Astrocyte (in vitro differentiated cells and primary cell): ENCODE measurements at regions not wholly inside any gene's neighbourhood (a gene's known extent, or its start where the extent isn't known, plus 50 kb on each side); places are given as distances from the start of the nearest gene placed in this dataset.

Experiments used
- DNase-seq: peaks from one replicate; pipeline ENCODE4 v3.0.0-alpha.2; 2010; ENCODE audit warnings: low read depth
- FAIRE-seq: peaks from 2 replicates; lab custom pipeline; 2011; peaks lifted over from hg19 to GRCh38; lab: Jason Lieb, UNC
- H2AFZ ChIP-seq: 2 replicates; pipeline ENCODE4 v1.6.0; 2012; ENCODE audit warnings: low read depth, low read length, inconsistent platforms
- H3K27ac ChIP-seq: 2 replicates; pipeline ENCODE4 v1.5.1; 2011; ENCODE audit warnings: low read depth, low read length, inconsistent platforms
- H3K27me3 ChIP-seq: 2 replicates; pipeline ENCODE4 v1.6.0; 2011; ENCODE audit warnings: low read length, inconsistent platforms; ENCODE audit not compliant: insufficient read depth
- H3K36me3 ChIP-seq: 2 replicates; pipeline ENCODE4 v1.5.1; 2011; ENCODE audit warnings: low read length, inconsistent platforms; ENCODE audit not compliant: insufficient read depth
- H3K4me1 ChIP-seq: 2 replicates; pipeline ENCODE4 v1.5.1; 2011; ENCODE audit warnings: low read length, inconsistent platforms; ENCODE audit not compliant: insufficient read depth
- H3K4me2 ChIP-seq: 2 replicates; pipeline ENCODE4 v1.6.0; 2012; ENCODE audit warnings: low read length, inconsistent platforms
- H3K4me3 ChIP-seq: 2 replicates; pipeline ENCODE4 v1.5.1; 2011; ENCODE audit warnings: low read depth, mild to moderate bottlenecking, low read length, inconsistent platforms; ENCODE audit not compliant: insufficient read depth
- H3K79me2 ChIP-seq: 2 replicates; pipeline ENCODE4 v1.6.0; 2012; ENCODE audit warnings: mild to moderate bottlenecking, low read length, inconsistent platforms; ENCODE audit not compliant: insufficient read depth
- H3K9ac ChIP-seq: 2 replicates; pipeline ENCODE4 v1.6.0; 2012; ENCODE audit warnings: mild to moderate bottlenecking, low read length, inconsistent platforms
- H3K9me3 ChIP-seq: 2 replicates; pipeline ENCODE4 v1.5.1; 2012; ENCODE audit warnings: low read depth, mild to moderate bottlenecking, low read length, inconsistent platforms; ENCODE audit not compliant: insufficient read depth
- H4K20me1 ChIP-seq: 2 replicates; pipeline ENCODE4 v1.6.0; 2012; ENCODE audit warnings: low read length, inconsistent platforms; ENCODE audit not compliant: insufficient read depth
- H3K27ac Mint-ChIP-seq: one replicate; pipeline ENCODE4 v1.8.0; 2021; ENCODE audit warnings: mild to moderate bottlenecking, mixed read lengths; ENCODE audit not compliant: unreplicated experiment
- H3K27me3 Mint-ChIP-seq: one replicate; pipeline ENCODE4 v1.8.0; 2021; ENCODE audit warnings: low read depth, mixed read lengths; ENCODE audit not compliant: unreplicated experiment
- H3K36me3 Mint-ChIP-seq: one replicate; pipeline ENCODE4 v1.8.0; 2021; ENCODE audit warnings: low read depth, mixed read lengths; ENCODE audit not compliant: unreplicated experiment
- H3K4me1 Mint-ChIP-seq: one replicate; pipeline ENCODE4 v1.8.0; 2021; ENCODE audit warnings: low read depth, mixed read lengths; ENCODE audit not compliant: unreplicated experiment
- H3K4me3 Mint-ChIP-seq: one replicate; pipeline ENCODE4 v1.8.0; 2021; ENCODE audit warnings: mild to moderate bottlenecking, moderate library complexity, mixed read lengths; ENCODE audit not compliant: unreplicated experiment
- H3K9me3 Mint-ChIP-seq: one replicate; pipeline ENCODE4 v1.8.0; 2021; ENCODE audit warnings: mild to moderate bottlenecking, mixed read lengths; ENCODE audit not compliant: unreplicated experiment
- CTCF ChIP-seq: IDR thresholded peaks from 2 replicates; pipeline ENCODE4 v1.5.1; 2011; ENCODE audit warnings: low read depth, mild to moderate bottlenecking, inconsistent platforms, low read length, moderate library complexity; ENCODE audit not compliant: insufficient read depth
- EZH2 ChIP-seq: IDR thresholded peaks from 2 replicates; pipeline ENCODE4 v1.6.1; 2012; ENCODE audit warnings: mild to moderate bottlenecking, low read length, inconsistent platforms; ENCODE audit not compliant: insufficient read depth

- H3K36me3 ChIP-seq, result no peaks in the 10 kb centered on the region
- Mint-ChIP-seq H3K9me3 (no peaks in the 10 kb centered on the region), H3K4me3 (no peak overlapping the region), H3K27ac (no peak overlapping the region), H3K36me3 (no peaks in the 10 kb centered on the region), H3K4me1 (peaks cover 5% of the 10 kb centered on the region), H3K27me3 (no peaks in the 10 kb centered on the region)
- no peaks in the 10 kb centered on the region for H3K79me2 ChIP-seq
- no peaks in the 10 kb centered on the region for H3K27me3 ChIP-seq
- no peaks in the 10 kb centered on the region for H3K4me1 ChIP-seq
- H4K20me1 ChIP-seq, result no peaks in the 10 kb centered on the region
- FAIRE-seq, result no peak
- DNase-seq, result no peak
- H3K9ac ChIP-seq, result no peak overlapping the region
- H3K4me2 ChIP-seq, result no peak overlapping the region
- TF ChIP-seq CTCF, result no peak
- no peak for TF ChIP-seq EZH2
- H3K4me3 ChIP-seq, result no peak overlapping the region
- H2AFZ ChIP-seq, result no peak overlapping the region
- H3K9me3 ChIP-seq, result no peaks in the 10 kb centered on the region
- no peak overlapping the region for H3K27ac ChIP-seq
Measured at GRCh38 chr3:181635141-181635540, 76.6 kb upstream of the SOX2 start.

GRCh38 chr3:181633556-181633955 is 78.2 kb upstream of the SOX2 start:
- H3K27ac ChIP-seq, result no peak overlapping the region
- Mint-ChIP-seq H3K4me3 (no peak overlapping the region), H3K27ac (no peak overlapping the region), H3K36me3 (no peaks in the 10 kb centered on the region), H3K27me3 (no peaks in the 10 kb centered on the region), H3K9me3 (no peaks in the 10 kb centered on the region), H3K4me1 (peaks cover 9% of the 10 kb centered on the region)
- no peaks in the 10 kb centered on the region for H3K36me3 ChIP-seq
- H3K4me2 ChIP-seq, result no peak overlapping the region
- no peak overlapping the region for H3K9ac ChIP-seq
- H3K79me2 ChIP-seq, result no peaks in the 10 kb centered on the region
- no peak overlapping the region for H2AFZ ChIP-seq
- peaks cover 7% of the 10 kb centered on the region for H3K4me1 ChIP-seq
- TF ChIP-seq CTCF, result no peak
- TF ChIP-seq EZH2, result no peak
- FAIRE-seq (no peak), DNase-seq (no peak)
- no peaks in the 10 kb centered on the region for H3K9me3 ChIP-seq
- H3K4me3 ChIP-seq, result no peak overlapping the region
- no peaks in the 10 kb centered on the region for H4K20me1 ChIP-seq
- H3K27me3 ChIP-seq, result no peaks in the 10 kb centered on the region

GRCh38 chr3:181631901-181632300 is 79.8 kb upstream of the SOX2 start:
- peaks cover 9% of the 10 kb centered on the region for H3K4me1 Mint-ChIP-seq
- Histone ChIP-seq H3K4me1 (peaks cover 7% of the 10 kb centered on the region), H3K9ac (no peak overlapping the region), H3K4me2 (no peak overlapping the region), H4K20me1 (no peaks in the 10 kb centered on the region), H3K27me3 (no peaks in the 10 kb centered on the region), H3K9me3 (no peaks in the 10 kb centered on the region), H3K4me3 (no peak overlapping the region), H3K79me2 (no peaks in the 10 kb centered on the region), H3K27ac (no peak overlapping the region), H3K36me3 (no peaks in the 10 kb centered on the region), H2AFZ (no peak overlapping the region)
- H3K36me3 Mint-ChIP-seq, result no peaks in the 10 kb centered on the region
- FAIRE-seq (no peak), DNase-seq (no peak)
- TF ChIP-seq EZH2, result no peak
- no peak for TF ChIP-seq CTCF
- H3K4me3 Mint-ChIP-seq, result no peak overlapping the region
- no peak overlapping the region for H3K27ac Mint-ChIP-seq
- H3K9me3 Mint-ChIP-seq, result no peaks in the 10 kb centered on the region
- no peaks in the 10 kb centered on the region for H3K27me3 Mint-ChIP-seq
